HepG2 (cell line): ENCODE measurements at regions not wholly inside any gene's neighbourhood (a gene's known extent, or its start where the extent isn't known, plus 50 kb on each side); places are given as distances from the start of the nearest gene placed in this dataset.

Experiments used
- ATAC-seq: fragments of 200-7000 bp; cut with Tn5 transposase; 3 replicates; pipeline ENCODE4 v1.9.1; 2020; ENCODE audit warnings: mild to moderate bottlenecking, moderate library complexity
- BruUV-seq: library from RNA; stranded (reverse); fragments of 400-500 nt; replicated peaks from 2 replicates; lab custom pipeline; 2021; lab: Mats Ljungman, UMichigan
- CTCF ChIA-PET: fragments of 300-600 bp; formaldehyde crosslinking; extraction: SDS; loops from one replicate; lab custom pipeline; 2021; ENCODE audit warnings: low total read pairs, inconsistent platforms, low intra/inter-chr PET ratio; lab: Yijun Ruan, JAX
- POLR2A ChIA-PET: fragments of 350-600 bp; sonication (Branson Sonifier 250); formaldehyde crosslinking; loops from one replicate; lab custom pipeline; 2020; ENCODE audit warnings: antibody characterized with exemption, inconsistent platforms; lab: Yijun Ruan, JAX
- DNase-seq: peaks from one replicate; pipeline ENCODE4 v3.0.0-alpha.2; 2015; ENCODE audit warnings: low spot score
- FAIRE-seq: peaks from 3 replicates; lab custom pipeline; 2011; peaks lifted over from hg19 to GRCh38; lab: Jason Lieb, UNC
- H2AFZ ChIP-seq: one replicate; pipeline ENCODE4 v1.6.1; 2011; ENCODE audit warnings: low read length, inconsistent platforms
- H3K27ac ChIP-seq: fragments of 300-600 bp; 3 replicates; pipeline ENCODE4 v1.8.0; 2011; ENCODE audit warnings: mixed run types, mild to moderate bottlenecking, mixed read lengths, low read length, inconsistent platforms; ENCODE audit not compliant: insufficient read depth; ENCODE audit errors: extremely low read length
- H3K27me3 ChIP-seq, 2 experiments: fragments of 200-600 bp in 1 of 2; 2 replicates in 1 of 2; 3 replicates in 1 of 2; pipeline versions ENCODE4 v1.6.0 to v1.8.0; 2011; ENCODE audit warnings: low read length in 2 of 2, mild to moderate bottlenecking in 2 of 2, moderate library complexity in 2 of 2, inconsistent platforms in 1 of 2; ENCODE audit not compliant: insufficient read depth in 2 of 2, control insufficient read depth in 1 of 2
- H3K36me3 ChIP-seq, 2 experiments: fragments of 200-600 bp in 1 of 2; replicated peaks in 1 of 2; 2 replicates in 1 of 2; 3 replicates in 1 of 2; pipeline versions ENCODE4 v1.5.1 to v1.8.0; 2011; ENCODE audit warnings: low read length in 2 of 2, inconsistent platforms in 1 of 2; ENCODE audit not compliant: insufficient read depth in 2 of 2, control insufficient read depth in 1 of 2
- H3K4me1 ChIP-seq: 2 replicates; pipeline ENCODE4 v1.5.1; 2012; ENCODE audit warnings: low read length, inconsistent platforms; ENCODE audit not compliant: insufficient read depth
- H3K4me2 ChIP-seq: 2 replicates; pipeline ENCODE4 v1.6.0; 2011; ENCODE audit warnings: low read depth, low read length, inconsistent platforms
- H3K4me3 ChIP-seq, 3 experiments: fragments of 200-600 bp in 1 of 3; sonication (generic), shearing (Covaris generic) in 1 of 3; replicated peaks in 1 of 3; 2 replicates each; pipeline ENCODE4 v1.5.1; 2011 to 2016; ENCODE audit warnings: low read length in 3 of 3, inconsistent platforms in 2 of 3, low read depth in 2 of 3, mild to moderate bottlenecking in 2 of 3, control low read depth in 1 of 3, mixed read lengths in 1 of 3; ENCODE audit not compliant: insufficient read depth in 1 of 3
- H3K79me2 ChIP-seq: one replicate; pipeline ENCODE4 v1.6.1; 2011; ENCODE audit warnings: low read length, inconsistent platforms; ENCODE audit not compliant: insufficient read depth
- H3K9ac ChIP-seq: 2 replicates; pipeline ENCODE4 v1.6.0; 2011; ENCODE audit warnings: mild to moderate bottlenecking, low read depth, low read length, inconsistent platforms; ENCODE audit not compliant: insufficient read depth
- H3K9me3 ChIP-seq: 2 replicates; pipeline ENCODE4 v1.5.1; 2012; ENCODE audit warnings: mild to moderate bottlenecking, low read length
- H4K20me1 ChIP-seq: 2 replicates; pipeline ENCODE4 v1.6.0; 2011; ENCODE audit warnings: inconsistent platforms, mild to moderate bottlenecking, low read length, moderate library complexity; ENCODE audit not compliant: insufficient read depth
- ETV6 ChIP-seq: sonication (generic); formaldehyde crosslinking; conservative IDR thresholded peaks from 2 replicates; pipeline ENCODE4 v1.4.0; 2020; ENCODE audit warnings: missing genetic modification reagents
- RNF219 ChIP-seq: sonication (generic); formaldehyde crosslinking; IDR thresholded peaks from 2 replicates; pipeline ENCODE4 v1.5.0; 2020; ENCODE audit warnings: mild to moderate bottlenecking, missing genetic modification reagents
- SMYD3 ChIP-seq: sonication (generic); formaldehyde crosslinking; IDR thresholded peaks from 2 replicates; pipeline ENCODE4 v1.8.1; 2023; ENCODE audit warnings: mild to moderate bottlenecking, missing genetic modification reagents
- ZNF570 ChIP-seq: sonication (generic); formaldehyde crosslinking; IDR thresholded peaks from 2 replicates; pipeline ENCODE4 v1.4.0; 2020; ENCODE audit warnings: mild to moderate bottlenecking, missing genetic modification reagents, borderline replicate concordance
- ZNF704 ChIP-seq: sonication (generic); formaldehyde crosslinking; IDR thresholded peaks from 2 replicates; pipeline ENCODE4 v1.8.1; 2023; ENCODE audit warnings: mild to moderate bottlenecking, inconsistent platforms, moderate library complexity, missing genetic modification reagents, borderline replicate concordance
- WGBS: methylation state at CpG from one replicate; pipeline ENCODE4 v1.1.6; 2017; ENCODE audit warnings: low lambda C conversion rate; 5-methylcytosine and 5-hydroxymethylcytosine counted together
- in situ Hi-C: cut with HindIII; loops from 2 replicates; pipeline ENCODE4 v1.10.0; 2017; ENCODE audit warnings: low pct_unique_long_range_greater_than_20kb; ENCODE audit not compliant: extremely low pct_ligation_motif_present
- intact Hi-C: fragments of 100-400 bp; cut with micrococcal nuclease; formaldehyde crosslinking; loops from one replicate; pipeline ENCODE4 v1.10.0; 2022; ENCODE audit not compliant: unreplicated experiment

DNA sequence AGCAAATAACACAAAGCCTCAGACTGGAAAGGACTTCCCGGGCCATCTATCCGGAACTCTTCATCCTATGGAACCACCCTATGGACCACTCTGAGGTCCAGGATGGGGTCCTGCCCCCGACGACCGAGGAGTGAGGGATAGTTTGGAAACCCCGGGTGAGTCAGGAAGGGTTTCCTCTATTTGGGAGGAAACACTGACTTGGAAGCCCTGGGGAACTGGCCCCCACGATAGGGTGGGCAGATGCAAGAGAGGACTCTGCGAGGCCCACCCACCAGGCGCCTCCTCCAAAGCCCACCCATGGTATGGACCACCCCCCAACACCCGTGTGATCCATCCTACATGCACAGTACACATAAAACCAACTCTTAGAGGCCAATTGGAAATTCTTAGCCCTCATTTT, 69.4 kb downstream of the CPN2 start (continued):
- TF ChIP-seq ZNF704 (CRISPR knock-in tag) (no peak), ETV6 (CRISPR knock-in tag) (no peak), SMYD3 (no peak), ZNF570 (CRISPR knock-in tag) (no peak)

DNA sequence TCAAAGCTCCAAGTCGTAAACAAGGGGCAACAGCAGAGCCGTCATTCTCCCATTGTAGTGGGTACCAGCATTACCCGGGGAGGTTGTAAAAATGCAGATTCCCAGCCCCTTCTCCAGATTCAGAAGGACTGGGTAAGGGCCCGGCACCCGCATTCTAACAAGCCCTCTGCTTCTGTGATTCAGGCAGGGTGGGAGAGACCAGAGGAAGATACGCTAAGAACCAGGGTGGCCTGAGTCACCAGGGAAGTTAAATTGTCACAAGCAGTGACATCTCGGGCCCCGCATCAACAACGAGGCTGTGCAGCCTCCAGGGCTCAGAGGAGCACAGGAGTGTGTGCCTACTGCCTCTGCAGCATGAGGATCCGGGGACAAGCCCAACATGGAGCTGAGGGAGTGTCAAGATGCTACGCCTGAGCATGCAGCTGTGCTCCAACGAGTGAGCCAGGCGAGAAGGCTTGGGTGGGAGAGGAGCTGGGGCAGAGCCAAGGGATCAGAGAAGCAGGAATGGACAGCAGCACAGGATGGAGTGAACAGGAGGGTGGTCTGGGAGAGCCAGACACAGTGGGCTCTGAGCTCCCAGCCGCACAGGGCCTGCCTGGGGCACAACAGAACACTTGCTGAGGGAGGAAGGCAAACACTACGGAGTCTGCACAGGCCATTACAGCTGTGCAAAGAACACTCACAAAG, 68.5 kb downstream of the CPN2 start:
- ATAC-seq = no peak; the same call in 2 of the 3 replicates

More for the DNA sequence above, 68.5 kb downstream of the CPN2 start:
- no peak for DNase-seq
- WGBS = 38% methylated on average over 14 of the region's 15 CpGs
- no peak overlapping the region for H3K9ac ChIP-seq
- no peak overlapping the region for H3K4me3 ChIP-seq
- H4K20me1 ChIP-seq = no peaks in the 10 kb centered on the region
- no peaks in the 10 kb centered on the region for H3K9me3 ChIP-seq
- TF ChIP-seq RNF219 (CRISPR knock-in tag) = no peak
- TF ChIP-seq, all 625 proteins: peak for 0
- Histone ChIP-seq H3K4me2 (no peak overlapping the region), H3K27me3 (peaks cover 2 to 84% of the 10 kb centered on the region in 2 experiments), H3K36me3 (no peaks in the 10 kb centered on the region), H2AFZ (no peak overlapping the region), H3K27ac (no peak overlapping the region), H3K4me1 (peaks cover 6% of the 10 kb centered on the region), H3K79me2 (no peaks in the 10 kb centered on the region)
- ChIA-PET POLR2A (no interaction called here), CTCF (no interaction called here)
- intact Hi-C loops (no loop called here), in situ Hi-C loops (no loop called here)
- FAIRE-seq = no peak
- no TSS peak for BruUV-seq
